ENCODE measurements at regions not wholly inside any gene's neighbourhood (a gene's known extent, or its start where the extent isn't known, plus 50 kb on each side); places are given as distances from the start of the nearest gene placed in this dataset.

- TF ChIP-seq POLR2A (IDR thresholded peaks at IDR 0.05) (no peak), CTCF (IDR thresholded peaks at IDR 0.05) (no peak)
Measured at GRCh38 chr4:162684998-162685397, 481.7 kb downstream of the NAF1 start.
